Endothelial cell of umbilical vein (primary cell): ENCODE measurements at regions not wholly inside any gene's neighbourhood (a gene's known extent, or its start where the extent isn't known, plus 50 kb on each side); places are given as distances from the start of the nearest gene placed in this dataset.

Experiments used
- EZH2 ChIP-seq: IDR thresholded peaks from 2 replicates; pipeline ENCODE4 v1.6.1; 2012; ENCODE audit warnings: borderline replicate concordance, low read depth, mild to moderate bottlenecking, moderate library complexity, low read length, inconsistent platforms; ENCODE audit not compliant: severe bottlenecking
- FOS ChIP-seq: IDR thresholded peaks from 2 replicates; pipeline ENCODE4 v1.6.1; 2011; ENCODE audit warnings: mild to moderate bottlenecking, low read length, moderate library complexity, borderline replicate concordance; ENCODE audit not compliant: insufficient read depth
- GATA2 ChIP-seq: IDR thresholded peaks from 2 replicates; pipeline ENCODE4 v1.7.0; 2011; ENCODE audit warnings: low read depth, mild to moderate bottlenecking, moderate library complexity, mixed read lengths, low read length; ENCODE audit not compliant: insufficient read length, insufficient read depth
- JUN ChIP-seq: IDR thresholded peaks from 2 replicates; pipeline ENCODE4 v1.6.1; 2011; ENCODE audit warnings: borderline replicate concordance, low read depth; ENCODE audit not compliant: insufficient read length, insufficient read depth
- MYC ChIP-seq: IDR thresholded peaks from one replicate; pipeline ENCODE4 v1.6.1; 2011; ENCODE audit warnings: mild to moderate bottlenecking, low read depth, low read length
- POLR2A ChIP-seq: IDR thresholded peaks from 2 replicates; pipeline ENCODE4 v1.6.1; 2012; ENCODE audit warnings: low read depth, mild to moderate bottlenecking, control low read depth, low read length
- POLR2AphosphoS5 ChIP-seq: IDR thresholded peaks from 2 replicates; pipeline ENCODE4 v1.6.1; 2012; ENCODE audit warnings: low read depth, mild to moderate bottlenecking, control low read depth, low read length, moderate library complexity; ENCODE audit not compliant: insufficient read depth
- TF ChIP-seq, protein P1 (sequence below), 2 donors: IDR thresholded peaks; 1 replicate in 1 of 2; 2 replicates in 1 of 2; pipeline ENCODE4 v1.5.1; 2011; ENCODE audit warnings: low read length in 2 of 2, mild to moderate bottlenecking in 2 of 2, moderate library complexity in 2 of 2, control low read depth in 1 of 2, inconsistent platforms in 1 of 2, low read depth in 1 of 2; ENCODE audit not compliant: insufficient read depth in 1 of 2; ENCODE audit errors: extremely low read depth in 1 of 2
- TF ChIP-seq, protein P2 (sequence below): IDR thresholded peaks from 2 replicates; pipeline ENCODE4 v1.6.1; 2011; ENCODE audit not compliant: insufficient read depth, insufficient read length

DNA sequence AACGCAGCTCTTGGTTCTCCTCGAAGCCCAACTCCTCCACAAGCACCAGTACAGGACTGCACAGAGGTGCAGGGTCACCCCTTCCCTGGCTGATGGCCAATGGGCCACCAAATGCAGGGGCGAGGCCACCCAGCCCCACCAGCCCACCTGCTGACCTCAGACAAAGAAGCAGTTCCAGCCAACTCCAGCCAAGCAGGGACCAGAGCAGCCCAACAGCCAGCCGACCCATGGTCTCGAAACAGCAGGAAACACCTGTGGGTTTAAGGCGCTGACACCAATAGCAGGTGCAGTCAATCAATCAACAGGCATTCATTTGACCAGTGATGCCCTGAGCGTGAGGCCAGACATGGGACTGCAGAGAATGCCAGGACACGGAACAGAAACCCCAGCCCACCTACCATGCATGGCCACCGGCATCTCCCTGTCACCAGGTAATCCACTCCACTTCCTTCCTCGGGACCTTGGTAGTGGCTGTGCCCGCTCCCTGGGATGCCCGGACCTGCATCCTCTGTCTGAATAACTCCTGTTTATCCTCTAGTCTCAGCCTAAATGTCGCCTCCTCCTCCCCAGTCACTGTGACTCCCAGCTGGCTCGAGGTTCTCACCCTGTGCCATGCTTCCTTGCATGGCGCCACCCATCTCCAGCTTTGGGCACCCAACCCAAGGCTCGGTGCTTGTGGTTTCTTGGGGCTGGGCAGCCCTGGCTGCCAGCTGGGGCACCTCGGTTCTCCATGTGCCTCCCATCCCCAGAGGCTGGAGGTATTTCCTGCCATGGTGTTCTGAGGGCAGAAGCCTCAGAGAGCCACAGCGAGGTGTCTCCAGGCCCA, 1475.4 kb downstream of the BRD1 start:
- TF ChIP-seq GATA2 (no peak), POLR2AphosphoS5 (no peak), EZH2 (no peak), POLR2A (no peak), FOS (no peak), JUN (no peak), MYC (no peak)
- TF ChIP-seq, protein P1, sequence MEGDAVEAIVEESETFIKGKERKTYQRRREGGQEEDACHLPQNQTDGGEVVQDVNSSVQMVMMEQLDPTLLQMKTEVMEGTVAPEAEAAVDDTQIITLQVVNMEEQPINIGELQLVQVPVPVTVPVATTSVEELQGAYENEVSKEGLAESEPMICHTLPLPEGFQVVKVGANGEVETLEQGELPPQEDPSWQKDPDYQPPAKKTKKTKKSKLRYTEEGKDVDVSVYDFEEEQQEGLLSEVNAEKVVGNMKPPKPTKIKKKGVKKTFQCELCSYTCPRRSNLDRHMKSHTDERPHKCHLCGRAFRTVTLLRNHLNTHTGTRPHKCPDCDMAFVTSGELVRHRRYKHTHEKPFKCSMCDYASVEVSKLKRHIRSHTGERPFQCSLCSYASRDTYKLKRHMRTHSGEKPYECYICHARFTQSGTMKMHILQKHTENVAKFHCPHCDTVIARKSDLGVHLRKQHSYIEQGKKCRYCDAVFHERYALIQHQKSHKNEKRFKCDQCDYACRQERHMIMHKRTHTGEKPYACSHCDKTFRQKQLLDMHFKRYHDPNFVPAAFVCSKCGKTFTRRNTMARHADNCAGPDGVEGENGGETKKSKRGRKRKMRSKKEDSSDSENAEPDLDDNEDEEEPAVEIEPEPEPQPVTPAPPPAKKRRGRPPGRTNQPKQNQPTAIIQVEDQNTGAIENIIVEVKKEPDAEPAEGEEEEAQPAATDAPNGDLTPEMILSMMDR (IDR thresholded peaks at IDR 0.05; ENCODE audit: extremely low read depth in 1 of 2, insufficient read depth in 1 of 2, low read depth in 1 of 2, low read length in 2 of 2): no peak
- TF ChIP-seq, protein P2, sequence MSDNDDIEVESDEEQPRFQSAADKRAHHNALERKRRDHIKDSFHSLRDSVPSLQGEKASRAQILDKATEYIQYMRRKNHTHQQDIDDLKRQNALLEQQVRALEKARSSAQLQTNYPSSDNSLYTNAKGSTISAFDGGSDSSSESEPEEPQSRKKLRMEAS: no peak
